ENCODE measurements at regions not wholly inside any gene's neighbourhood (a gene's known extent, or its start where the extent isn't known, plus 50 kb on each side); places are given as distances from the start of the nearest gene placed in this dataset.

DNA sequence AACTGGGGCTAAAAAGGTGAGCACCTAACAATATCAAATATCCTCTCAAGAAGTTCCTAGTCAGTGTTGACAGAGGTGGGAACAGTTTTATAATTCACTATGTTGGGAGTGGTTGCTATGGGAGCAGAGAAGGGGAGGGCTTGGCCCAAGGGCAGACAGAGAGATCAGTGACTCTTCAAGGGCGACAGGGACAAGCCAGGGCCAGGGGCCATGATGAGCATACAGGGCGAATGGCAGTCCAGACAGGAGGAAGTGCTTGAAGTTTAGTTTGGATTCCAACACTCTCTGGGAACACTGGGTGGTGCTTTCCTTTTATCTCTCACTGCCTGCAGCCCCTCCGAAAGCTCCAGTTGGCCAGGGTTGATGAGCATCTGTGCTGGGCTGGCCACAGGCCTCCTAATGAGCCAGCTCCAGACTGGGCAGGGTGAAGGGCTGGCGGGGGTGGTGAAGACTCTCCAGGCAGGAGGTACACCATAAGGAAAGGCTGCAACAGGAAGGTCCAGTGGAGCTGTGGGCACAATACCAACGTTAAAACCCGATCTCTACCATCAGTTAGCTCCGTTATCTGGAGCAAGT, 111.3 kb downstream of the TMEM174 start:
- in situ Hi-C loops (cut with HindIII; ENCODE audit: low pct_unique_long_range_greater_than_20kb, low sequenced_read_pairs) = no loop called here
- no peak for DNase-seq (ENCODE audit: low read depth, low spot score)

DNA sequence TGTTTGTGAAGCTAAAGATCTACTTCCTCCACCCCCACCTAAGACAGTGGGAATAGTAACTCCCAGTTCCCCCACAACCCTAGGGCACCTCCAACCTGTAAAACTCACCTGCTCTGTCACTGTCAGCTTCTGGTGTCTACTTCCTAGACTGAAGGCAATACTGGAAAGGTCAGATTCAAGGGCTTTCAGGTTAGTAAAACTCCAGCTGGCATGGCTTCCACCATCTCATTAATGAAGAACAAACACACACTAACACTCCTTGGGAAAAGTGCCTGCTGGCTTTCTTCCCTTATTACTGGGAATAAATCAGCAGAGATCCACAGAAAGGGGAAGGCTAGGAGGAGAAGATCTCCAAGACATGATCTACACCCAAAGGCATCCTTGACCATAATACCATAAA, 109.9 kb downstream of the TMEM174 start:
- in situ Hi-C loops (cut with HindIII; ENCODE audit: low pct_unique_long_range_greater_than_20kb, low sequenced_read_pairs) = no loop called here

GRCh38 chr5:73282383-73282782, 109.4 kb downstream of the TMEM174 start:
- in situ Hi-C loops (cut with HindIII; ENCODE audit: low pct_unique_long_range_greater_than_20kb, low sequenced_read_pairs) = no loop called here
- no peak for DNase-seq (ENCODE audit: low read depth, low spot score)

More for the DNA sequence above, 109.9 kb downstream of the TMEM174 start:
- no peak for DNase-seq (ENCODE audit: low read depth, low spot score)

GRCh38 chr5:73280821-73281746, 108.1 kb downstream of the TMEM174 start:
- in situ Hi-C loops (cut with HindIII; ENCODE audit: low pct_unique_long_range_greater_than_20kb, low sequenced_read_pairs) = no loop called here

GRCh38 chr5:73280386-73280785, 107.4 kb downstream of the TMEM174 start:
- DNase-seq (ENCODE audit: low read depth, low spot score) = no peak
- in situ Hi-C loops (cut with HindIII; ENCODE audit: low pct_unique_long_range_greater_than_20kb, low sequenced_read_pairs) = no loop called here

More at GRCh38 chr5:73280821-73281746, 108.1 kb downstream of the TMEM174 start:
- no peak for DNase-seq (ENCODE audit: low read depth, low spot score)

DNA sequence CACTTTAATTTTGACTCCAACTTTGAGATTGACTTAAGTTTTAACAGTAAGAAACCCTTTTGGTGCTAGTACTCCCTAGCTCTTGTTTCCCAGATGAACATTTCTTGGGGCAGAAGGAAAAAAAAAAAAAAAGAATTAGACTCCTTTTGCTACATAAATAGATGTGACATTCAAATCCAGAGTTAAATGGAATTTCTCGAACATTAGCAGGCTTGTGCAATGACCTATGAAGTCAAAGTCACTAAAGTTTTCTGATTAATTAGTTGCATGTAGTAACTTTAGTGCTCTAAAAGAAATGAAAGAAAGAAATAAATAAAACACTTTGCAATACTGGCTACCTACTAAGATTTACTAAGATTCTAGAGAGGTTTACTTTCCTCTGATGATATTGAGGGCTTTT, 106.8 kb downstream of the TMEM174 start:
- in situ Hi-C loops (cut with HindIII; ENCODE audit: low pct_unique_long_range_greater_than_20kb, low sequenced_read_pairs) = no loop called here
- DNase-seq (ENCODE audit: low read depth, low spot score) = no peak

DNA sequence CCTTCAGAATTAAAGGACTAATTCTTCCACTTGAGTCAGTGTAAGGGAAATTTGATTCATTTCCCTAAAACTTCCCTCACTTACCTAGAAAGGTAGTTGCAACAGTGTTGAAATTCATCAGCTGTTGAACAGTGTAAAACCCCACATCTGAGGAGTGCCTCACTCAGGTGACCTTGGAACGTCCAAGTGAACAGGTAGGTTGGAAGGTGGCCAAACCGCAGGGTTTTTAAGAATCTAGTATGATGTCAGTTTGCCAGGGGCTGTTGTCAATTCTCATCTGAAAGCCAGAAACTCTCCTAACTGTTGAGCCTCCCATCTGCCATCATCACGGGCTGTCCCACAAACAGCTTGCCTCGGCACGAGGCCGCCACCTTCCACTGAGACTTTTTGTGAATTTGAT, 105.7 kb downstream of the TMEM174 start:
- no peak for DNase-seq (ENCODE audit: low read depth, low spot score)
- in situ Hi-C loops (cut with HindIII; ENCODE audit: low pct_unique_long_range_greater_than_20kb, low sequenced_read_pairs) = no loop called here

GRCh38 chr5:73274881-73275663, 102.1 kb downstream of the TMEM174 start:
- DNase-seq (ENCODE audit: low read depth, low spot score) = no peak
- in situ Hi-C loops (cut with HindIII; ENCODE audit: low pct_unique_long_range_greater_than_20kb, low sequenced_read_pairs) = no loop called here

GRCh38 chr5:73274121-73274520, 101.1 kb downstream of the TMEM174 start:
- in situ Hi-C loops (cut with HindIII; ENCODE audit: low pct_unique_long_range_greater_than_20kb, low sequenced_read_pairs) = no loop called here
- no peak for DNase-seq (ENCODE audit: low read depth, low spot score)

GRCh38 chr5:73273379-73274050, 100.5 kb downstream of the TMEM174 start:
- no peak for DNase-seq (ENCODE audit: low read depth, low spot score)
- in situ Hi-C loops (cut with HindIII; ENCODE audit: low pct_unique_long_range_greater_than_20kb, low sequenced_read_pairs) = no loop called here

- DNase-seq (ENCODE audit: low read depth, low spot score) = no peak
- in situ Hi-C loops (cut with HindIII; ENCODE audit: low pct_unique_long_range_greater_than_20kb, low sequenced_read_pairs) = no loop called here
These were observed 99.4 kb downstream of the TMEM174 start for GRCh38 chr5:73272351-73272750.

DNA sequence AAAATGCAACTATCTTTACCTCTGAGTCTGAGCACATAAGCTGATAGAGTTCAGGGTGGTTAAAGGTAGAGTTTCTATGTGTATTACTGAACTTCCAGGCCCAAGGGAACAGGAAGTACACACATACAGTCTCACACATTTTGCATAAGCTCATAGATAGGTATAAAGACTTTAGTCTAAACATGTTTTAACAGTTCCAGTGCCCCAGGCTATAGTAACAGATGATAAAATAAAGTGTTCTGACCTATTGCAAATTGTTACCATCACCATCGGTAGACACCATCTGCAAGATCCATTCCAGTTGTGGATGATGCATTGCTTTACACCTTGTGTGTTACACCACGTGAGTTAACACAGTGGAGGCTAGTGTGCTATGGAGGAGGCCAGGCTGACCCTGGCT, 95.8 kb downstream of the TMEM174 start:
- in situ Hi-C loops (cut with HindIII; ENCODE audit: low pct_unique_long_range_greater_than_20kb, low sequenced_read_pairs) = no loop called here

GRCh38 chr5:73267766-73268435, 94.9 kb downstream of the TMEM174 start:
- in situ Hi-C loops (cut with HindIII; ENCODE audit: low pct_unique_long_range_greater_than_20kb, low sequenced_read_pairs) = no loop called here
- DNase-seq (ENCODE audit: low read depth, low spot score) = no peak

More for the DNA sequence above, 95.8 kb downstream of the TMEM174 start:
- no peak for DNase-seq (ENCODE audit: low read depth, low spot score)

GRCh38 chr5:73266925-73267765, 94.2 kb downstream of the TMEM174 start:
- no peak for DNase-seq (ENCODE audit: low read depth, low spot score)
- in situ Hi-C loops (cut with HindIII; ENCODE audit: low pct_unique_long_range_greater_than_20kb, low sequenced_read_pairs) = no loop called here

DNA sequence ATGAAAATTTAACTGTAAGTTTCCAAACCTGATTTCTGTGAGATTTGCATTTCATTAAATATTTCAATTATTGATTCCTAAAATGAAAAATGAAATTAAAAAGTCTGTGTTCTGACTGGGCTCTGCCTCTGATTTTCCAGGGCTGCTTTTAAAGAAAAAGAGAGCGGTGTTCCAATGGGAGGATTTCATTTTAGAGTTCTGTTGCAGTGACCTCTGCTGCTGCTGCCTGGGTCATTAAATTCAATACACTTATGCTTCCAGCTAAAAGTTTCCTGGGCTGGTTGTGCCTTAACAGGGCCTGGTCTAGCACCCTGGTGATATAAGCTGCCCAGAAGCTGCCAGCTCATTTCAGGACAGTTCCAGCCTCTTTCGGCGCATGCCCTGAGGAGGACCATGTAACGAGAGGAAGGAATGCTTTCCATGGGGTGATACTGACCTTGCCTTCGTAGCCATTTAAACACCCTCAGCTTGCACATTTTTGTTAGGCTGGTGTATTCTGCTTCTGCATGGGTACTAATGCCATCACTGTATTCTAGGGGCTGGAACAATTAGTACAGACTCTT, 93.3 kb downstream of the TMEM174 start:
- in situ Hi-C loops (cut with HindIII; ENCODE audit: low pct_unique_long_range_greater_than_20kb, low sequenced_read_pairs) = no loop called here
- DNase-seq (ENCODE audit: low read depth, low spot score) = no peak

- no peak for DNase-seq (ENCODE audit: low read depth, low spot score)
- in situ Hi-C loops (cut with HindIII; ENCODE audit: low pct_unique_long_range_greater_than_20kb, low sequenced_read_pairs) = no loop called here
These were observed 92.6 kb downstream of the TMEM174 start for GRCh38 chr5:73265641-73266040.

All from SK-MEL-5 (cell line).